IMR-90 (cell line): ENCODE measurements at regions not wholly inside any gene's neighbourhood (a gene's known extent, or its start where the extent isn't known, plus 50 kb on each side); places are given as distances from the start of the nearest gene placed in this dataset.

Experiments
- ATAC-seq: fragments of 200-7000 bp; cut with Tn5 transposase; 2 replicates; pipeline ENCODE4 v1.9.1; 2020; ENCODE audit warnings: low read depth, mild to moderate bottlenecking, moderate library complexity
- BruUV-seq: library from RNA; stranded (reverse); fragments of 400-500 nt; replicated peaks from 2 replicates; lab custom pipeline; 2021; lab: Mats Ljungman, UMichigan
- CTCF ChIA-PET: fragments of 300-600 bp; formaldehyde crosslinking; extraction: SDS; loops from one replicate; lab custom pipeline; 2021; ENCODE audit warnings: antibody characterized with exemption; lab: Yijun Ruan, JAX
- POLR2A ChIA-PET: fragments of 300-600 bp; sonication (Branson Sonifier 250); formaldehyde crosslinking; loops from one replicate; lab custom pipeline; 2022; ENCODE audit warnings: antibody characterized with exemption; ENCODE audit not compliant: unreplicated experiment; lab: Charles Lee
- DNase-seq: peaks from one replicate; pipeline ENCODE4 v3.0.0; 2013
- H2AFZ ChIP-seq: replicated peaks from 2 replicates; pipeline ENCODE3; 2013; ENCODE audit warnings: low read length, mild to moderate bottlenecking; ENCODE audit not compliant: poor library complexity
- H2AK5ac ChIP-seq: 2 replicates; pipeline ENCODE4 v1.6.1; 2013; ENCODE audit warnings: low read depth, low read length, inconsistent platforms
- H2AK9ac ChIP-seq: replicated peaks from 2 replicates; pipeline ENCODE3; 2013; ENCODE audit warnings: mild to moderate bottlenecking, low read depth, low read length, moderate library complexity; ENCODE audit not compliant: poor library complexity
- H2BK120ac ChIP-seq: 2 replicates; pipeline ENCODE4 v1.6.1; 2013; ENCODE audit warnings: low read depth, low read length, inconsistent platforms
- H2BK15ac ChIP-seq: 3 replicates; pipeline ENCODE4 v1.6.1; 2013; ENCODE audit warnings: low read depth, low read length, inconsistent platforms
- H2BK20ac ChIP-seq: 2 replicates; pipeline ENCODE4 v1.6.1; 2013; ENCODE audit warnings: low read depth, mild to moderate bottlenecking, inconsistent platforms, low read length, moderate library complexity
- H2BK5ac ChIP-seq: 2 replicates; pipeline ENCODE4 v1.6.1; 2013; ENCODE audit warnings: mild to moderate bottlenecking, low read depth, low read length, inconsistent platforms; ENCODE audit not compliant: poor library complexity, severe bottlenecking
- H3K14ac ChIP-seq: replicated peaks from 2 replicates; pipeline ENCODE4 v1.6.1; 2013; ENCODE audit warnings: low read depth, low read length, inconsistent platforms
- H3K18ac ChIP-seq: 2 replicates; pipeline ENCODE4 v1.6.1; 2013; ENCODE audit warnings: low read depth, low read length, control low read depth
- H3K23ac ChIP-seq: 2 replicates; pipeline ENCODE4 v1.6.1; 2013; ENCODE audit warnings: low read depth, low read length, inconsistent platforms
- H3K27ac ChIP-seq: 2 replicates; pipeline ENCODE4 v1.5.1; 2013; ENCODE audit warnings: mild to moderate bottlenecking, control low read depth, low read length; ENCODE audit not compliant: insufficient read depth
- H3K27me3 ChIP-seq: 2 replicates; pipeline ENCODE4 v1.6.1; 2013; ENCODE audit warnings: low read length; ENCODE audit not compliant: control insufficient read depth, insufficient read depth
- H3K36me3 ChIP-seq: 2 replicates; pipeline ENCODE4 v1.6.1; 2013; ENCODE audit warnings: low read length, mixed read lengths; ENCODE audit not compliant: control insufficient read depth, insufficient read depth
- H3K4ac ChIP-seq: 2 replicates; pipeline ENCODE4 v1.6.1; 2013; ENCODE audit warnings: low read depth, low read length, inconsistent platforms
- H3K4me1 ChIP-seq: 2 replicates; pipeline ENCODE4 v1.6.1; 2013; ENCODE audit warnings: low read length, mixed read lengths; ENCODE audit not compliant: control insufficient read depth, insufficient read depth
- H3K4me2 ChIP-seq: 2 replicates; pipeline ENCODE4 v1.6.1; 2013; ENCODE audit warnings: low read depth, mild to moderate bottlenecking, control low read depth, low read length, moderate library complexity
- H3K4me3 ChIP-seq: 2 replicates; pipeline ENCODE4 v1.5.1; 2013; ENCODE audit warnings: low read depth, mild to moderate bottlenecking, control low read depth, low read length, moderate library complexity; ENCODE audit not compliant: insufficient read depth
- H3K56ac ChIP-seq: 2 replicates; pipeline ENCODE4 v1.6.1; 2013; ENCODE audit warnings: low read length, inconsistent platforms; ENCODE audit not compliant: insufficient read depth; ENCODE audit errors: extremely low read depth
- H3K79me1 ChIP-seq, 2 experiments: 2 replicates each; pipeline ENCODE4 v1.6.1; 2013; ENCODE audit warnings: low read length in 2 of 2, inconsistent platforms in 1 of 2, low read depth in 1 of 2
- H3K9ac ChIP-seq: 2 replicates; pipeline ENCODE4 v1.6.1; 2013; ENCODE audit warnings: low read depth, low read length, control low read depth
- H3K9me1 ChIP-seq: 2 replicates; pipeline ENCODE4 v1.6.1; 2013; ENCODE audit warnings: low read length, inconsistent platforms; ENCODE audit not compliant: insufficient read depth
- H3K9me3 ChIP-seq: 2 replicates; pipeline ENCODE4 v1.6.1; 2013; ENCODE audit warnings: low read length; ENCODE audit not compliant: control insufficient read depth, insufficient read depth
- H4K20me1 ChIP-seq: 2 replicates; pipeline ENCODE4 v1.6.1; 2013; ENCODE audit warnings: low read length, inconsistent platforms; ENCODE audit not compliant: insufficient read depth
- H4K5ac ChIP-seq: 2 replicates; pipeline ENCODE4 v1.6.1; 2013; ENCODE audit warnings: mild to moderate bottlenecking, low read depth, low read length, control low read depth
- H4K8ac ChIP-seq, 2 experiments: 2 replicates each; pipeline ENCODE4 v1.6.1; 2013; ENCODE audit warnings: low read depth in 2 of 2, low read length in 2 of 2, control low read depth in 1 of 2, inconsistent platforms in 1 of 2
- H4K91ac ChIP-seq: 2 replicates; pipeline ENCODE4 v1.6.1; 2013; ENCODE audit warnings: low read depth, low read length, inconsistent platforms; ENCODE audit not compliant: insufficient read depth
- BHLHE40 ChIP-seq: fragments of 150-350 bp; IDR thresholded peaks from 2 replicates; pipeline ENCODE4 v1.6.1; 2016; ENCODE audit warnings: mild to moderate bottlenecking, low read depth, low read length
- CEBPB ChIP-seq: IDR thresholded peaks from 2 replicates; pipeline ENCODE4 v1.6.1; 2012; ENCODE audit warnings: low read depth, low read length, improper control_type of control experiment
- CHD1 ChIP-seq: IDR thresholded peaks from 2 replicates; pipeline ENCODE4 v1.6.1; 2012; ENCODE audit warnings: low read depth, low read length, improper control_type of control experiment
- ELK1 ChIP-seq: fragments of 150-350 bp; IDR thresholded peaks from 2 replicates; pipeline ENCODE4 v1.6.1; 2016; ENCODE audit warnings: low read depth, mild to moderate bottlenecking, low read length, moderate library complexity, borderline replicate concordance
- FOS ChIP-seq: fragments of 150-350 bp; IDR thresholded peaks from 2 replicates; pipeline ENCODE4 v1.6.1; 2016; ENCODE audit warnings: low read depth, low read length
- MAFK ChIP-seq: IDR thresholded peaks from 2 replicates; pipeline ENCODE4 v1.6.1; 2012; ENCODE audit warnings: low read depth, low read length, improper control_type of control experiment
- MAZ ChIP-seq: IDR thresholded peaks from 2 replicates; pipeline ENCODE4 v1.6.1; 2012; ENCODE audit warnings: low read depth, mild to moderate bottlenecking, low read length, improper control_type of control experiment, moderate library complexity, borderline replicate concordance
- MXI1 ChIP-seq: IDR thresholded peaks from 2 replicates; pipeline ENCODE4 v1.6.1; 2012; ENCODE audit warnings: low read depth, mild to moderate bottlenecking, low read length, moderate library complexity, borderline replicate concordance
- NFE2L2 ChIP-seq: fragments of 150-350 bp; IDR thresholded peaks from 2 replicates; pipeline ENCODE4 v1.6.1; 2016; ENCODE audit warnings: low read depth, mild to moderate bottlenecking, low read length
- POLR2A ChIP-seq: IDR thresholded peaks from 2 replicates; pipeline ENCODE4 v1.6.1; 2012; ENCODE audit warnings: mild to moderate bottlenecking, low read depth, low read length
- RAD21 ChIP-seq: IDR thresholded peaks from 2 replicates; pipeline ENCODE4 v1.6.1; 2012; ENCODE audit warnings: low read length, improper control_type of control experiment
- RCOR1 ChIP-seq: IDR thresholded peaks from 2 replicates; pipeline ENCODE4 v1.6.1; 2012; ENCODE audit warnings: mild to moderate bottlenecking, low read length, improper control_type of control experiment; ENCODE audit not compliant: insufficient replicate concordance
- RFX5 ChIP-seq: IDR thresholded peaks from 2 replicates; pipeline ENCODE4 v1.8.0; 2012; ENCODE audit warnings: low read depth, mild to moderate bottlenecking, low read length, moderate library complexity
- SMC3 ChIP-seq: fragments of 150-350 bp; IDR thresholded peaks from 2 replicates; pipeline ENCODE4 v1.6.1; 2016; ENCODE audit warnings: low read depth, mild to moderate bottlenecking, antibody characterized with exemption, low read length, moderate library complexity
- WGBS, 2 experiments: methylation state at CpG; one replicate each; pipeline versions ENCODE4 v1.1.5 to v1.1.7; 2013; ENCODE audit warnings: missing lambda C conversion rate in 2 of 2; ENCODE audit not compliant: insufficient read length in 1 of 2; ENCODE audit errors: extremely low coverage in 2 of 2; 5-methylcytosine and 5-hydroxymethylcytosine counted together
- dilution Hi-C: fragments of 300-500 bp; cut with HindIII; formaldehyde crosslinking; loops from one replicate; pipeline ENCODE4 v1.14.3; 2018; ENCODE audit warnings: low sequenced_read_pairs; ENCODE audit not compliant: unreplicated experiment
- in situ Hi-C: fragments of 300-500 bp; cut with MboI; formaldehyde crosslinking; loops from 3 replicates; pipeline ENCODE4 v1.14.3; 2019; ENCODE audit warnings: low sequenced_read_pairs, inconsistent platforms, mixed read lengths
- intact Hi-C: fragments of 100-400 bp; cut with micrococcal nuclease; formaldehyde crosslinking; loops from 2 replicates; pipeline ENCODE4 v1.10.0; 2022
- TF ChIP-seq, protein P1 (sequence below): conservative IDR thresholded peaks from 2 replicates; pipeline ENCODE4 v1.5.1; 2012; ENCODE audit warnings: mild to moderate bottlenecking, low read depth, low read length, improper control_type of control experiment
- TF ChIP-seq, protein P2 (sequence below): fragments of 150-350 bp; IDR thresholded peaks from 2 replicates; pipeline ENCODE4 v1.6.1; 2017; ENCODE audit warnings: mild to moderate bottlenecking, antibody characterized with exemption, low read length, low read depth

DNA sequence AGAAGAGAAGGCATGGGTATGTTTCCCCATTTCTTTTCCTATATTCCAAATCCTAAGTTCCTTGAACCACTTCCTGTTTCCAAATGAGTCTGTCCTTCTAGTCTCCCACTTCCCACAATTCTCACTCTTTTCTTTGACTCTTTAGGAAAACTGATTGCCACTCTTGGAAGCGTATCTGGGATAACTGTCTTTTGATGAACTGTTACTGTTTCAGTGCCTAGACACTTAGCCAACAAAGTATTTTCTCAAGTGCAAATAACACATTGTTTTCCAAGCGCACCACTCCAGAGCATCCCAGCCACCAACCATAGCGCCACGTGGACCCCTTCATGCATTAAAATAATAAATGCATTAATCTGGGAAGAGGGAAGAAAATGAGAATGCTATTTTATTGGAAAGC, 342.8 kb downstream of the MTX2 start:
- in situ Hi-C loops: no loop called here

More for the DNA sequence above, 342.8 kb downstream of the MTX2 start:
- Histone ChIP-seq H2AK9ac (no peak overlapping the region), H4K5ac (no peak overlapping the region), H3K4ac (no peak overlapping the region), H3K27ac (no peak overlapping the region), H3K9ac (no peak overlapping the region), H3K9me1 (no peaks in the 10 kb centered on the region), H3K14ac (no peak overlapping the region), H3K4me1 (no peaks in the 10 kb centered on the region), H3K79me1 (no peaks in the 10 kb centered on the region), H3K23ac (no peak overlapping the region), H3K9me3 (no peaks in the 10 kb centered on the region), H3K27me3 (no peaks in the 10 kb centered on the region; the same call in 1 of the 2 replicates), H3K4me2 (no peak overlapping the region), H3K18ac (no peak overlapping the region), H2BK120ac (no peak overlapping the region), H3K4me3 (no peak overlapping the region), H2BK5ac (no peak overlapping the region), H2AK5ac (no peak overlapping the region), H4K91ac (no peak overlapping the region), H2BK15ac (no peak overlapping the region), H4K20me1 (no peaks in the 10 kb centered on the region), H3K36me3 (no peaks in the 10 kb centered on the region), H3K56ac (no peak overlapping the region), H4K8ac (no peak overlapping the region), H2AFZ (no peak overlapping the region), H2BK20ac (no peak overlapping the region)
- intact Hi-C loops: no loop called here
- BruUV-seq: no TSS peak
- no CpG with 5 or more reads among the region's 4 CpGs for WGBS, 2 experiments
- dilution Hi-C loops: no loop called here
- TF ChIP-seq POLR2A (no peak), MAZ (no peak), SMC3 (no peak), MAFK (no peak), CHD1 (no peak), RFX5 (no peak), RCOR1 (no peak), BHLHE40 (no peak), NFE2L2 (no peak), FOS (no peak), CEBPB (no peak), MXI1 (no peak), RAD21 (no peak), ELK1 (no peak)
- TF ChIP-seq, protein P1, sequence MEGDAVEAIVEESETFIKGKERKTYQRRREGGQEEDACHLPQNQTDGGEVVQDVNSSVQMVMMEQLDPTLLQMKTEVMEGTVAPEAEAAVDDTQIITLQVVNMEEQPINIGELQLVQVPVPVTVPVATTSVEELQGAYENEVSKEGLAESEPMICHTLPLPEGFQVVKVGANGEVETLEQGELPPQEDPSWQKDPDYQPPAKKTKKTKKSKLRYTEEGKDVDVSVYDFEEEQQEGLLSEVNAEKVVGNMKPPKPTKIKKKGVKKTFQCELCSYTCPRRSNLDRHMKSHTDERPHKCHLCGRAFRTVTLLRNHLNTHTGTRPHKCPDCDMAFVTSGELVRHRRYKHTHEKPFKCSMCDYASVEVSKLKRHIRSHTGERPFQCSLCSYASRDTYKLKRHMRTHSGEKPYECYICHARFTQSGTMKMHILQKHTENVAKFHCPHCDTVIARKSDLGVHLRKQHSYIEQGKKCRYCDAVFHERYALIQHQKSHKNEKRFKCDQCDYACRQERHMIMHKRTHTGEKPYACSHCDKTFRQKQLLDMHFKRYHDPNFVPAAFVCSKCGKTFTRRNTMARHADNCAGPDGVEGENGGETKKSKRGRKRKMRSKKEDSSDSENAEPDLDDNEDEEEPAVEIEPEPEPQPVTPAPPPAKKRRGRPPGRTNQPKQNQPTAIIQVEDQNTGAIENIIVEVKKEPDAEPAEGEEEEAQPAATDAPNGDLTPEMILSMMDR: no peak
- TF ChIP-seq, protein P2, sequence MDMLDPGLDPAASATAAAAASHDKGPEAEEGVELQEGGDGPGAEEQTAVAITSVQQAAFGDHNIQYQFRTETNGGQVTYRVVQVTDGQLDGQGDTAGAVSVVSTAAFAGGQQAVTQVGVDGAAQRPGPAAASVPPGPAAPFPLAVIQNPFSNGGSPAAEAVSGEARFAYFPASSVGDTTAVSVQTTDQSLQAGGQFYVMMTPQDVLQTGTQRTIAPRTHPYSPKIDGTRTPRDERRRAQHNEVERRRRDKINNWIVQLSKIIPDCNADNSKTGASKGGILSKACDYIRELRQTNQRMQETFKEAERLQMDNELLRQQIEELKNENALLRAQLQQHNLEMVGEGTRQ: no peak
- CTCF ChIA-PET: no interaction called here
- POLR2A ChIA-PET: no interaction called here
- DNase-seq: no peak
- ATAC-seq: no peak
